GM23338 (cell line): ENCODE measurements at regions not wholly inside any gene's neighbourhood (a gene's known extent, or its start where the extent isn't known, plus 50 kb on each side); places are given as distances from the start of the nearest gene placed in this dataset.

ENCODE experiments used
- ATAC-seq: fragments of 200-7000 bp; cut with Tn5 transposase; 3 replicates; pipeline ENCODE4 v1.9.1; 2020
- DNase-seq: peaks from one replicate; pipeline ENCODE4 v3.0.0-alpha.2; 2015; ENCODE audit warnings: low spot score
- H2AFZ ChIP-seq: fragments of 200-600 bp; sonication (generic); 2 replicates; pipeline ENCODE4 v1.8.0; 2016; ENCODE audit warnings: antibody characterized with exemption, mild to moderate bottlenecking, moderate library complexity
- H3F3A ChIP-seq: fragments of 200-600 bp; sonication (generic); replicated peaks from 2 replicates; pipeline ENCODE4 v1.8.0; 2017; ENCODE audit warnings: antibody characterized with exemption, mixed run types, low read depth
- H3K27ac ChIP-seq: fragments of 200-600 bp; sonication (generic); 2 replicates; pipeline ENCODE4 v1.6.1; 2016; ENCODE audit warnings: low read depth
- H3K27me3 ChIP-seq: fragments of 200-600 bp; sonication (generic); 2 replicates; pipeline ENCODE4 v1.8.0; 2016; ENCODE audit warnings: mild to moderate bottlenecking, mixed run types, moderate library complexity; ENCODE audit not compliant: insufficient read depth
- H3K36me3 ChIP-seq: fragments of 200-600 bp; sonication (generic); 2 replicates; pipeline ENCODE4 v1.8.0; 2016; ENCODE audit warnings: mild to moderate bottlenecking; ENCODE audit not compliant: insufficient read depth
- H3K4me1 ChIP-seq: fragments of 200-600 bp; sonication (generic); 2 replicates; pipeline ENCODE4 v1.8.0; 2016; ENCODE audit warnings: mild to moderate bottlenecking, moderate library complexity; ENCODE audit not compliant: insufficient read depth
- H3K4me2 ChIP-seq: fragments of 200-600 bp; sonication (generic); 2 replicates; pipeline ENCODE4 v1.7.1; 2017; ENCODE audit warnings: mixed run types
- H3K4me3 ChIP-seq: fragments of 200-600 bp; sonication (generic); 2 replicates; pipeline ENCODE4 v1.6.1; 2016; ENCODE audit warnings: mixed run types
- H3K79me2 ChIP-seq: fragments of 200-600 bp; sonication (generic); replicated peaks from 2 replicates; pipeline ENCODE4 v1.8.0; 2017; ENCODE audit warnings: mild to moderate bottlenecking; ENCODE audit not compliant: insufficient read depth
- H3K9me2 ChIP-seq: fragments of 200-600 bp; sonication (generic); 2 replicates; pipeline ENCODE4 v1.8.0; 2017; ENCODE audit not compliant: insufficient read depth
- H4K20me1 ChIP-seq: fragments of 200-600 bp; sonication (generic); replicated peaks from 2 replicates; pipeline ENCODE4 v1.8.0; 2017; ENCODE audit warnings: mild to moderate bottlenecking; ENCODE audit not compliant: insufficient read depth
- H3K27ac Mint-ChIP-seq: 2 replicates; pipeline ENCODE4 v1.8.0; 2020; ENCODE audit warnings: inconsistent platforms, mild to moderate bottlenecking, moderate library complexity, mixed read lengths
- H3K27me3 Mint-ChIP-seq: 3 replicates; pipeline ENCODE4 v1.8.0; 2022; ENCODE audit warnings: low read depth, mild to moderate bottlenecking, moderate library complexity, mixed read lengths, inconsistent platforms; ENCODE audit not compliant: insufficient read depth, poor library complexity
- H3K36me3 Mint-ChIP-seq: 3 replicates; pipeline ENCODE4 v1.8.0; 2021; ENCODE audit warnings: low read depth, mild to moderate bottlenecking, inconsistent platforms, moderate library complexity, mixed read lengths
- H3K4me1 Mint-ChIP-seq: 3 replicates; pipeline ENCODE4 v1.8.0; 2020; ENCODE audit warnings: mild to moderate bottlenecking, inconsistent platforms, mixed read lengths
- H3K4me3 Mint-ChIP-seq: 3 replicates; pipeline ENCODE4 v1.8.0; 2021; ENCODE audit warnings: moderate library complexity, mild to moderate bottlenecking, inconsistent platforms, mixed read lengths
- H3K9me3 Mint-ChIP-seq: 3 replicates; pipeline ENCODE4 v1.8.0; 2020; ENCODE audit warnings: moderate library complexity, mild to moderate bottlenecking, inconsistent platforms, mixed read lengths
- CTCF ChIP-seq, 2 experiments: fragments of 200-600 bp in 1 of 2; sonication (generic) in 1 of 2; conservative IDR thresholded peaks; 2 replicates each; pipeline versions ENCODE4 v1.5.1 to v1.6.1; 2016 to 2017; ENCODE audit warnings: antibody characterized with exemption in 2 of 2, low read depth in 2 of 2, mild to moderate bottlenecking in 2 of 2, moderate library complexity in 1 of 2
- ETS1 ChIP-seq: IDR thresholded peaks from 2 replicates; pipeline ENCODE4 v1.6.1; 2016; ENCODE audit warnings: antibody characterized with exemption
- EZH2 ChIP-seq: fragments of 200-600 bp; sonication (generic); IDR thresholded peaks from one replicate; pipeline ENCODE4 v1.8.0; 2017; ENCODE audit warnings: antibody characterized with exemption, mild to moderate bottlenecking, low read depth; ENCODE audit not compliant: unreplicated experiment
- EZH2phosphoT487 ChIP-seq: fragments of 200-600 bp; sonication (generic); IDR thresholded peaks from one replicate; pipeline ENCODE4 v1.8.1; 2018; ENCODE audit warnings: antibody characterized with exemption; ENCODE audit not compliant: unreplicated experiment
- NANOG ChIP-seq: IDR thresholded peaks from 2 replicates; pipeline ENCODE4 v1.6.1; 2016; ENCODE audit warnings: antibody characterized with exemption, borderline replicate concordance
- ZNF114 ChIP-seq: fragments of 250-450 bp; sonication (Bioruptor Pico); IDR thresholded peaks from 2 replicates; pipeline ENCODE4 v1.5.0; 2020; ENCODE audit warnings: mild to moderate bottlenecking, moderate library complexity
- ZNF331 ChIP-seq: fragments of 250-450 bp; sonication (Bioruptor Pico); IDR thresholded peaks from 2 replicates; pipeline ENCODE4 v1.5.0; 2020; ENCODE audit warnings: low read depth, mild to moderate bottlenecking, moderate library complexity
- TF ChIP-seq, protein P1 (sequence below): fragments of 250-450 bp; sonication (Bioruptor Pico); IDR thresholded peaks from 2 replicates; pipeline ENCODE4 v1.5.0; 2020; ENCODE audit warnings: mild to moderate bottlenecking, moderate library complexity

GRCh38 chr7:17534348-17534747 lies 235.9 kb downstream of the AHR start (continued):
- TF ChIP-seq EZH2: no peak
- TF ChIP-seq EZH2phosphoT487: no peak

DNA sequence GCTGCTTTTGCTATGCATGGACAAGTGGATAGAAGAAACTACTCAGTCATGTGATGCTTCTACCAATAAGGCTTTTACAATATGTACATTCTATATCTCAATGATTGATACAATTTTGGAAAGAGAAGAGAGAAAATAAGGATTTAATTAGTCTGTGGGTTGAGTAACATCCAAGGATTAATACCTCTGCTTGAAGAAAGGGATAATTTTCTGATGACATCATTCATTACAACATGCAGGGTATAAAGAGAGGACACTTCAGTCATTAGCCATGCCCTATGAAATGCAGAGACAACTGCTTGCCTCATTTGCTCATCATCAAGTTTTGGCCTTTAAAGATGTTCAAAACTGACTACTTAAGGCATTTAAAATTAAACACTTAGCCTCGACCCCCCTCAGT lies 237.3 kb downstream of the AHR start:
- H2AFZ ChIP-seq: no peak overlapping the region
- no peaks in the 10 kb centered on the region for H3K27me3 Mint-ChIP-seq
- no peak overlapping the region for H3K4me3 ChIP-seq
- H3K9me3 Mint-ChIP-seq: no peaks in the 10 kb centered on the region
- TF ChIP-seq CTCF (conservative IDR thresholded peaks at IDR 0.05; ENCODE audit: low read depth in 2 of 2) (no peak), NANOG (no peak), EZH2phosphoT487 (no peak), ZNF114 (no peak), ZNF331 (CRISPR knock-in tag) (no peak), EZH2 (no peak), ETS1 (no peak)
- TF ChIP-seq, protein P1, sequence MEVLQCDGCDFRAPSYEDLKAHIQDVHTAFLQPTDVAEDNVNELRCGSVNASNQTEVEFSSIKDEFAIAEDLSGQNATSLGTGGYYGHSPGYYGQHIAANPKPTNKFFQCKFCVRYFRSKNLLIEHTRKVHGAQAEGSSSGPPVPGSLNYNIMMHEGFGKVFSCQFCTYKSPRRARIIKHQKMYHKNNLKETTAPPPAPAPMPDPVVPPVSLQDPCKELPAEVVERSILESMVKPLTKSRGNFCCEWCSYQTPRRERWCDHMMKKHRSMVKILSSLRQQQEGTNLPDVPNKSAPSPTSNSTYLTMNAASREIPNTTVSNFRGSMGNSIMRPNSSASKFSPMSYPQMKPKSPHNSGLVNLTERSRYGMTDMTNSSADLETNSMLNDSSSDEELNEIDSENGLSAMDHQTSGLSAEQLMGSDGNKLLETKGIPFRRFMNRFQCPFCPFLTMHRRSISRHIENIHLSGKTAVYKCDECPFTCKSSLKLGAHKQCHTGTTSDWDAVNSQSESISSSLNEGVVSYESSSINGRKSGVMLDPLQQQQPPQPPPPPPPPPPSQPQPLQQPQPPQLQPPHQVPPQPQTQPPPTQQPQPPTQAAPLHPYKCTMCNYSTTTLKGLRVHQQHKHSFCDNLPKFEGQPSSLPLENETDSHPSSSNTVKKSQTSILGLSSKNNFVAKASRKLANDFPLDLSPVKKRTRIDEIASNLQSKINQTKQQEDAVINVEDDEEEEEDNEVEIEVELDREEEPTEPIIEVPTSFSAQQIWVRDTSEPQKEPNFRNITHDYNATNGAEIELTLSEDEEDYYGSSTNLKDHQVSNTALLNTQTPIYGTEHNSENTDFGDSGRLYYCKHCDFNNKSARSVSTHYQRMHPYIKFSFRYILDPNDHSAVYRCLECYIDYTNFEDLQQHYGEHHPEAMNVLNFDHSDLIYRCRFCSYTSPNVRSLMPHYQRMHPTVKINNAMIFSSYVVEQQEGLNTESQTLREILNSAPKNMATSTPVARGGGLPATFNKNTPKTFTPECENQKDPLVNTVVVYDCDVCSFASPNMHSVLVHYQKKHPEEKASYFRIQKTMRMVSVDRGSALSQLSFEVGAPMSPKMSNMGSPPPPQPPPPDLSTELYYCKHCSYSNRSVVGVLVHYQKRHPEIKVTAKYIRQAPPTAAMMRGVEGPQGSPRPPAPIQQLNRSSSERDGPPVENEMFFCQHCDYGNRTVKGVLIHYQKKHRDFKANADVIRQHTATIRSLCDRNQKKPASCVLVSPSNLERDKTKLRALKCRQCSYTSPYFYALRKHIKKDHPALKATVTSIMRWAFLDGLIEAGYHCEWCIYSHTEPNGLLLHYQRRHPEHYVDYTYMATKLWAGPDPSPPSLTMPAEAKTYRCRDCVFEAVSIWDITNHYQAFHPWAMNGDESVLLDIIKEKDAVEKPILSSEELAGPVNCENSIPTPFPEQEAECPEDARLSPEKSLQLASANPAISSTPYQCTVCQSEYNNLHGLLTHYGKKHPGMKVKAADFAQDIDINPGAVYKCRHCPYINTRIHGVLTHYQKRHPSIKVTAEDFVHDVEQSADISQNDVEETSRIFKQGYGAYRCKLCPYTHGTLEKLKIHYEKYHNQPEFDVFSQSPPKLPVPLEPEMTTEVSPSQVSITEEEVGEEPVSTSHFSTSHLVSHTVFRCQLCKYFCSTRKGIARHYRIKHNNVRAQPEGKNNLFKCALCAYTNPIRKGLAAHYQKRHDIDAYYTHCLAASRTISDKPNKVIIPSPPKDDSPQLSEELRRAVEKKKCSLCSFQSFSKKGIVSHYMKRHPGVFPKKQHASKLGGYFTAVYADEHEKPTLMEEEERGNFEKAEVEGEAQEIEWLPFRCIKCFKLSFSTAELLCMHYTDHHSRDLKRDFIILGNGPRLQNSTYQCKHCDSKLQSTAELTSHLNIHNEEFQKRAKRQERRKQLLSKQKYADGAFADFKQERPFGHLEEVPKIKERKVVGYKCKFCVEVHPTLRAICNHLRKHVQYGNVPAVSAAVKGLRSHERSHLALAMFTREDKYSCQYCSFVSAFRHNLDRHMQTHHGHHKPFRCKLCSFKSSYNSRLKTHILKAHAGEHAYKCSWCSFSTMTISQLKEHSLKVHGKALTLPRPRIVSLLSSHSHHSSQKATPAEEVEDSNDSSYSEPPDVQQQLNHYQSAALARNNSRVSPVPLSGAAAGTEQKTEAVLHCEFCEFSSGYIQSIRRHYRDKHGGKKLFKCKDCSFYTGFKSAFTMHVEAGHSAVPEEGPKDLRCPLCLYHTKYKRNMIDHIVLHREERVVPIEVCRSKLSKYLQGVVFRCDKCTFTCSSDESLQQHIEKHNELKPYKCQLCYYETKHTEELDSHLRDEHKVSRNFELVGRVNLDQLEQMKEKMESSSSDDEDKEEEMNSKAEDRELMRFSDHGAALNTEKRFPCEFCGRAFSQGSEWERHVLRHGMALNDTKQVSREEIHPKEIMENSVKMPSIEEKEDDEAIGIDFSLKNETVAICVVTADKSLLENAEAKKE (CRISPR knock-in tag): no peak
- no peaks in the 10 kb centered on the region for H3K36me3 Mint-ChIP-seq
- H3K79me2 ChIP-seq: no peaks in the 10 kb centered on the region
- H3K9me2 ChIP-seq: no peaks in the 10 kb centered on the region
- DNase-seq: no peak
- peaks cover 8% of the 10 kb centered on the region; the same call in 2 of the 3 replicates for H3K4me1 Mint-ChIP-seq
- no peak overlapping the region for H3K4me3 Mint-ChIP-seq
- H3F3A ChIP-seq: no peaks in the 10 kb centered on the region
- H3K4me2 ChIP-seq: no peak overlapping the region
- H3K27ac Mint-ChIP-seq: no peak overlapping the region
- no peak overlapping the region for H3K27ac ChIP-seq
- H3K4me1 ChIP-seq: no peaks in the 10 kb centered on the region
- no peak for ATAC-seq
- H3K36me3 ChIP-seq: no peaks in the 10 kb centered on the region
- H4K20me1 ChIP-seq: no peaks in the 10 kb centered on the region
- no peaks in the 10 kb centered on the region for H3K27me3 ChIP-seq
